ENCODE measurements at regions not wholly inside any gene's neighbourhood (a gene's known extent, or its start where the extent isn't known, plus 50 kb on each side); places are given as distances from the start of the nearest gene placed in this dataset.

GRCh38 chr13:102460806-102461205, 59.0 kb upstream of the FGF14 start:
- TF ChIP-seq BRD9 (IDR thresholded peaks at IDR 0.05; ENCODE audit: low read depth, partially characterized antibody): no peak
- no peak for TF ChIP-seq AFF1 (IDR thresholded peaks at IDR 0.05; ENCODE audit: low read depth in 1 of 2, partially characterized antibody in 2 of 2)
- TF ChIP-seq EZH2 (IDR thresholded peaks at IDR 0.05; ENCODE audit: borderline replicate concordance, low read depth, low read length): no peak
- no peak for TF ChIP-seq FOXK1 (CRISPR knock-in tag; IDR thresholded peaks at IDR 0.05; ENCODE audit: borderline replicate concordance)
- no peak for TF ChIP-seq MAX (CRISPR knock-in tag; IDR thresholded peaks at IDR 0.05)
- TF ChIP-seq TRIM24 (IDR thresholded peaks at IDR 0.05): no peak
- no peak for TF ChIP-seq SMAD4 (CRISPR knock-in tag; conservative IDR thresholded peaks at IDR 0.05)
- TF ChIP-seq ZSCAN29 (IDR thresholded peaks at IDR 0.05): no peak
- TF ChIP-seq MAZ (CRISPR knock-in tag; conservative IDR thresholded peaks at IDR 0.05 in 1 of 2, IDR thresholded peaks at IDR 0.05 in 1 of 2): no peak
- TF ChIP-seq ZBTB26 (CRISPR knock-in tag; IDR thresholded peaks at IDR 0.05): no peak
- no peak for TF ChIP-seq ATF2 (CRISPR knock-in tag; IDR thresholded peaks at IDR 0.05)

All from K562 (cell line).